A673 (cell line): ENCODE measurements at regions not wholly inside any gene's neighbourhood (a gene's known extent, or its start where the extent isn't known, plus 50 kb on each side); places are given as distances from the start of the nearest gene placed in this dataset.

Source experiments
- BruUV-seq: library from RNA; stranded (reverse); fragments of 400-500 nt; replicated peaks from 2 replicates; lab custom pipeline; 2021; lab: Mats Ljungman, UMichigan
- CTCF ChIA-PET: fragments of 300-600 bp; sonication (Branson Sonifier 250); formaldehyde crosslinking; loops from one replicate; lab custom pipeline; 2022; ENCODE audit warnings: antibody characterized with exemption; lab: Charles Lee
- POLR2A ChIA-PET: fragments of 300-600 bp; sonication (Branson Sonifier 250); formaldehyde crosslinking; loops from one replicate; lab custom pipeline; 2022; ENCODE audit warnings: antibody characterized with exemption; ENCODE audit not compliant: low non-redundant PET; lab: Charles Lee
- DNase-seq: peaks from one replicate; pipeline ENCODE4 v3.0.0-alpha.2; 2015; ENCODE audit warnings: low spot score
- H3K27ac ChIP-seq: fragments of 200-600 bp; sonication (generic); 2 replicates; pipeline ENCODE4 v1.5.1; 2016; ENCODE audit warnings: mixed run types, low read depth, mild to moderate bottlenecking, mixed read lengths, antibody characterized with exemption, low read length; ENCODE audit not compliant: poor library complexity, severe bottlenecking
- H3K27me3 ChIP-seq: fragments of 200-600 bp; sonication (generic); replicated peaks from 2 replicates; pipeline ENCODE4 v1.6.1; 2017; ENCODE audit warnings: mixed run types, low read depth, mild to moderate bottlenecking, mixed read lengths, antibody characterized with exemption, low read length; ENCODE audit not compliant: insufficient read depth, poor library complexity
- H3K36me3 ChIP-seq: fragments of 200-600 bp; sonication (generic); 2 replicates; pipeline ENCODE4 v1.6.1; 2016; ENCODE audit warnings: mixed run types, mild to moderate bottlenecking, mixed read lengths, antibody characterized with exemption, low read length; ENCODE audit not compliant: insufficient read depth, poor library complexity, severe bottlenecking
- H3K4me1 ChIP-seq: fragments of 200-600 bp; sonication (generic); 2 replicates; pipeline ENCODE4 v1.6.1; 2017; ENCODE audit warnings: mixed run types, mild to moderate bottlenecking, mixed read lengths, antibody characterized with exemption, low read length; ENCODE audit not compliant: insufficient read depth, poor library complexity, severe bottlenecking
- H3K4me3 ChIP-seq: fragments of 200-600 bp; sonication (generic); 2 replicates; pipeline ENCODE4 v1.5.1; 2016; ENCODE audit warnings: low read depth, mixed run types, mild to moderate bottlenecking, mixed read lengths, low read length; ENCODE audit not compliant: poor library complexity, severe bottlenecking
- H3K9me3 ChIP-seq: fragments of 200-600 bp; sonication (generic); 2 replicates; pipeline ENCODE4 v1.6.1; 2016; ENCODE audit warnings: mixed run types, low read depth, mild to moderate bottlenecking, mixed read lengths, antibody characterized with exemption, low read length; ENCODE audit not compliant: poor library complexity, severe bottlenecking
- CTCF ChIP-seq: fragments of 300-800, 200-600 bp; sonication (generic); conservative IDR thresholded peaks from 2 replicates; pipeline ENCODE4 v1.5.1; 2017; ENCODE audit warnings: low read depth, mild to moderate bottlenecking, antibody characterized with exemption, low read length, moderate library complexity, mixed read lengths
- EZH2 ChIP-seq: fragments of 200-600 bp; sonication (generic); IDR thresholded peaks from 2 replicates; pipeline ENCODE4 v1.6.1; 2017; ENCODE audit warnings: borderline replicate concordance, low read depth, mild to moderate bottlenecking, mixed read lengths, antibody characterized with exemption, low read length; ENCODE audit not compliant: poor library complexity, severe bottlenecking
- intact Hi-C: fragments of 100-400 bp; cut with micrococcal nuclease; formaldehyde crosslinking; loops from one replicate; pipeline ENCODE4 v1.10.0; 2022; ENCODE audit not compliant: unreplicated experiment

GRCh38 chr5:92177926-92178487 is 794.9 kb upstream of the ARRDC3 start:
- Histone ChIP-seq H3K36me3 (no peaks in the 10 kb centered on the region), H3K27ac (no peak overlapping the region), H3K4me1 (peaks cover 40% of the 10 kb centered on the region), H3K27me3 (no peaks in the 10 kb centered on the region), H3K9me3 (no peaks in the 10 kb centered on the region), H3K4me3 (no peak overlapping the region)
- CTCF ChIA-PET, result no interaction called here
- POLR2A ChIA-PET, result no interaction called here
- TF ChIP-seq EZH2, result no peak
- TF ChIP-seq CTCF, result no peak
- DNase-seq, result no peak
- intact Hi-C loops, result no loop called here
- BruUV-seq, result no TSS peak

GRCh38 chr5:92163906-92164305 is 780.8 kb upstream of the ARRDC3 start:
- ChIA-PET POLR2A (no interaction called here), CTCF (no interaction called here)
- no peaks in the 10 kb centered on the region for H3K9me3 ChIP-seq
- intact Hi-C loops, result no loop called here
- no peak overlapping the region for H3K4me3 ChIP-seq
- H3K27ac ChIP-seq, result no peak overlapping the region
- no peak for DNase-seq
- no TSS peak for BruUV-seq
- no peaks in the 10 kb centered on the region for H3K27me3 ChIP-seq
- H3K4me1 ChIP-seq, result no peaks in the 10 kb centered on the region
- no peaks in the 10 kb centered on the region for H3K36me3 ChIP-seq
- no peak for TF ChIP-seq CTCF
- TF ChIP-seq EZH2, result no peak

- no peak for DNase-seq
- POLR2A ChIA-PET, result no interaction called here
- BruUV-seq, result no TSS peak
- Histone ChIP-seq H3K4me1 (no peaks in the 10 kb centered on the region), H3K9me3 (no peaks in the 10 kb centered on the region), H3K27ac (no peak overlapping the region), H3K4me3 (no peak overlapping the region), H3K36me3 (no peaks in the 10 kb centered on the region), H3K27me3 (no peaks in the 10 kb centered on the region)
- no peak for TF ChIP-seq CTCF
- TF ChIP-seq EZH2, result no peak
- intact Hi-C loops, result no loop called here
- CTCF ChIA-PET, result no interaction called here
Measured at GRCh38 chr5:92147798-92148197, 764.7 kb upstream of the ARRDC3 start.
